ENCODE measurements at regions not wholly inside any gene's neighbourhood (a gene's known extent, or its start where the extent isn't known, plus 50 kb on each side); places are given as distances from the start of the nearest gene placed in this dataset.

DNA sequence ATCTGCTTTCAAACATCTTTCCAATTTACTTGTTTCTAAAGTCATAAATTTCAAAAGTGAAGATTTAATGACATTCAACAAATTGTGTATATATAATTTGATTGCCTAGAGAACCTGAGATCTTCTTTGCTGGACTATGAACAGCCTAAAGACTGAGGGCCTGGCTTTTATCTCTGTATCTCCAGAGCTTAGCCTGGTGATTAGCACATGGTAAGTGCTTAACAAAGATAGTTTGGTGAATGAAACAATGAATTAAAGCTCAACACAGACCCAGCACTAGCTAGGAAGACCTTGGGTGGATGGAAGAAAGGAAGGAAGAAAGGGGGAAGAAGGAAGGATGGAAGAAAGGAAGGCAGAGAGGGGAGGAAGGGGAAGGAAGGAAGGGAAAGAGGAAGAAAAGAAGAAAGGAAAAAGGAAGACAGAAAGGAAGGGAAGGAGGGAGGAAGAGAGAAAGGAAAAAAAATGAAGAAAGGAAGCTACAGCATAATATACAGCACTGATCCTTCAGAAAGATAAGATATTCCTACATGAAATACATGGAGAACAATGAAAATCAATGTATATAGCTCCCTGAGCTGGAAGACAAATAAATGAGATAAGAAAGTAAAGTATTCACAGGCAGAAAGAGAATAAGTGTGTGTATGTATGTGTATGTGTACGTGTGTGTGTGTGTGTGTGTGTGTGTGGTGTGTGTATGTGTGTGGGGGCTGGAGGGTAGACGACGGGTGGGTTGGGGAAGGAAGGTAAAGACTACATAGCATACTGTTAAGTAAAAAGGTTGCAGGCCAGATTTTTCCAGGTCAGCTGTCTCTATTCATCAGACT lies 318.2 kb downstream of the TNS1 start:
- no peak overlapping the region for H3K4me3 ChIP-seq (ENCODE audit: low read depth, low read length)
- TF ChIP-seq, protein P1, sequence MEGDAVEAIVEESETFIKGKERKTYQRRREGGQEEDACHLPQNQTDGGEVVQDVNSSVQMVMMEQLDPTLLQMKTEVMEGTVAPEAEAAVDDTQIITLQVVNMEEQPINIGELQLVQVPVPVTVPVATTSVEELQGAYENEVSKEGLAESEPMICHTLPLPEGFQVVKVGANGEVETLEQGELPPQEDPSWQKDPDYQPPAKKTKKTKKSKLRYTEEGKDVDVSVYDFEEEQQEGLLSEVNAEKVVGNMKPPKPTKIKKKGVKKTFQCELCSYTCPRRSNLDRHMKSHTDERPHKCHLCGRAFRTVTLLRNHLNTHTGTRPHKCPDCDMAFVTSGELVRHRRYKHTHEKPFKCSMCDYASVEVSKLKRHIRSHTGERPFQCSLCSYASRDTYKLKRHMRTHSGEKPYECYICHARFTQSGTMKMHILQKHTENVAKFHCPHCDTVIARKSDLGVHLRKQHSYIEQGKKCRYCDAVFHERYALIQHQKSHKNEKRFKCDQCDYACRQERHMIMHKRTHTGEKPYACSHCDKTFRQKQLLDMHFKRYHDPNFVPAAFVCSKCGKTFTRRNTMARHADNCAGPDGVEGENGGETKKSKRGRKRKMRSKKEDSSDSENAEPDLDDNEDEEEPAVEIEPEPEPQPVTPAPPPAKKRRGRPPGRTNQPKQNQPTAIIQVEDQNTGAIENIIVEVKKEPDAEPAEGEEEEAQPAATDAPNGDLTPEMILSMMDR (conservative IDR thresholded peaks at IDR 0.05; ENCODE audit: low read depth, low read length), result no peak
- no peak for DNase-seq (ENCODE audit: low read depth)

DNA sequence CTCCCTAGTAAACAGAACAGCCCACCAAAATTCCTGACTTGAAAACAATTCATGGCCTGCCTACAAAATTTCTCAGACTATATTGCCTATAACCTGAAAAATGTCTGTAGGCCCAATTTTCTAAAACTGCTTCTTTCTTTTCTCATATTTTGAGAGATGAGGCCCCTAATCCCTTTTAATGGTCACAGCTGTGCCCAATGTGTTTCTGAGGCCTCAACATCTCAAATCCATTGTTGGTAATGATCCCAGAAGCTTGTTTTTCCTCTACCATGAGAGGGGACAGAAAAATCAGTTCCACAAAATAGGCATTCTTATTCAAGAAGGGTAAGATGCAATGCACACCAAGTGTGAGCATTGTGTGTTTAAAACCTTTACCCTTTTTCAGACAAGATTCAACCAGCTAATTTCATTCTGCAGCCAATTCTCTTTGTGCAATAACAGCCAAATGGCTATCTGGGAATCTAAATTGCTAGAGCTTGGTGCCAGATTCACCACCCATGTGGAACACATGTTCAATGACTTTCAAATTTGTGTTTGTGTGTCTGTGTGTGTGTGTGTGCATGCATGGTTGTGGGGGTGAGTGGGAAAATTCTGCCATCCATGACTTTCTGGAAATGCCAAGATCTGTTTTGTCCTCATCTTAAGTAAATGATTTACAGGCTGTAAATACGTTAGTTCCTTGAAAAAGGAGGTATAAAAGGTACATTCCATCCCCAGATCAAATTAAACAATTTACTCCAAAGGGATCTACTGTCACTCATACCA lies 319.5 kb downstream of the TNS1 start:
- TF ChIP-seq, protein P1 (conservative IDR thresholded peaks at IDR 0.05; ENCODE audit: low read depth, low read length), result no peak
- peak; percentile 77 for DNase-seq (ENCODE audit: low read depth)
- no peak overlapping the region for H3K4me3 ChIP-seq (ENCODE audit: low read depth, low read length)

DNA sequence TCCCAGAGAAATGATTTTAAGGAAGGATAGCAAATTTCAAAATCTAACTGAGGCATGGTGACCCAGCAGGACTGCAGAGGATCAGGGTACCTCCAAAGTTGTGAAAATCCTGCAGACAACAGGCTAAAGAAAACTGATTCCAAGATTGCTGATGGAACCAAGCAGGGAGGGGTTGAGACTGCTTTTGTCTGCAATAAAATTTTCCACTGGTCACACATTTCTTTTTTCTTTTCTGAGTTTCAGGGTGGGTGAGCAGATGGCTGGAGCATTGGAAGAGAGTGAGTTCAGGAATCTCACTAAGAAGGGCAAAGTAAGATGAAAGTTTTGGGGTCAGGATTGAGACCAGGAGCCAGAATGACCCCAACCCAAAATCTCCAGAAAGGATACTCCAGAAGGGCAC lies 321.0 kb downstream of the TNS1 start:
- no peak overlapping the region for H3K4me3 ChIP-seq (ENCODE audit: low read depth, low read length)
- TF ChIP-seq, protein P1 (conservative IDR thresholded peaks at IDR 0.05; ENCODE audit: low read depth, low read length), result no peak
- DNase-seq (ENCODE audit: low read depth), result no peak

DNA sequence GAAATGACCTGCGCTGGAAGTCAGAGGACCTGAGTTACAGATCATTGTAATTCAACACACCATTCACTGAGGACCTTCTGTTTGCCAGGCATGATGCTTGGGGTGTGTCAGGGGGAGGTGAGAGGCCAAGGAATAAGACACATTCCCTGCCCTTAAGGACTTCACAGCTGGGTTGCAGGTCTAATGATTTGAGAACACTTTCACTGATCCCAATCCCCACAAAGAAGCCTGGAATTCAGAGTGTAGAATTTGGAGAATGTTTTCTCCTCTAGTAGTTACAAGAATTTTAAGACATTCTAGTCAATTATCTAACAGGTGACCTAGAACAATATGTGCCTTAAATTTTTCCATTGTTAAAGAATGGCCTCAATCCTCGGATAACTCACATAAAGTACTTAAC lies 322.4 kb downstream of the TNS1 start:
- TF ChIP-seq, protein P1 (conservative IDR thresholded peaks at IDR 0.05; ENCODE audit: low read depth, low read length), result no peak
- no peak overlapping the region for H3K4me3 ChIP-seq (ENCODE audit: low read depth, low read length)
- peak; percentile 59 for DNase-seq (ENCODE audit: low read depth)

DNA sequence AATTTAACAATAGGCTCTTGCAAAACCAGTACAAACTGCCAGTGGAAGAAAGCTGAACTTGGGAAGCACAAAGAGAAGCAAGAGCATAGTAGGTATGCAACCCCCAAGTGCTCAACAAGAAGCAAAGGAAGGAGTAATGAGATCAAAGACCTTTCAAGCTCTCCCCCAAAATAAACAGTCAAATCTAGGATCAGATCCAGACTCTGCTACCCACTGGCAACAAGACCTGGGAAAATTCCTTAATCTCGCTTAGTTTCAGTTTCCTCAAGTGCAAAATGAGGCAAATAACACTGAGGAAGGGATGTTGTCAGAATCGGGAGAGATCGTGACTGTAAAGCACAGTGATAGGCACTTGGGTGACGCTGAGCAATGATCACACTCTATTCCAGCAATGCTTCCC lies 329.2 kb downstream of the TNS1 start:
- TF ChIP-seq, protein P1 (conservative IDR thresholded peaks at IDR 0.05; ENCODE audit: low read depth, low read length), result no peak
- no peak overlapping the region for H3K4me3 ChIP-seq (ENCODE audit: low read depth, low read length)
- DNase-seq (ENCODE audit: low read depth), result no peak

DNA sequence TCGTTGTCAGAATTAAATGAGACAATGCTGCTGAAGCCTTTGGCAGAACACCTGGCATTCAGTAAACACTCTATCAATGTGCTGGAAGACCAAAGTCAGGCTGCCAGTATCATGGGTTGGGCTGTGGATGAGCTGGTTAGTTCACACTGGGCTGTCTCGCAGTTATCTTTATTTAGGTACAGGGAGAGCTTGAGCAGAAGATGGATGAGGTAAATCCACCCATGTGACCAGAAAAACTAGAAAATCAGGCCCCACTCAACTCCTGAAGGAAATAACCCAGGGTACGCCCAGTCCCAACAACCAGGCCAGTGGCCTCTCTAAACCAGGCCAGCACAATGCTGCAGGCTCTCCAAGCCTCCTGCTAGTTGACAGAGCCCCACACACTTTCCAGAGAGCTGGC lies 330.3 kb downstream of the TNS1 start:
- TF ChIP-seq, protein P1 (conservative IDR thresholded peaks at IDR 0.05; ENCODE audit: low read depth, low read length), result no peak
- no peak overlapping the region for H3K4me3 ChIP-seq (ENCODE audit: low read depth, low read length)
- DNase-seq (ENCODE audit: low read depth), result no peak

Data from epithelial cell of proximal tubule (primary cell).